ENCODE measurements at regions not wholly inside any gene's neighbourhood (a gene's known extent, or its start where the extent isn't known, plus 50 kb on each side); places are given as distances from the start of the nearest gene placed in this dataset.
A peak's percentile ranks its signal among the peaks of the same experiment; 100 is the strongest.

DNA sequence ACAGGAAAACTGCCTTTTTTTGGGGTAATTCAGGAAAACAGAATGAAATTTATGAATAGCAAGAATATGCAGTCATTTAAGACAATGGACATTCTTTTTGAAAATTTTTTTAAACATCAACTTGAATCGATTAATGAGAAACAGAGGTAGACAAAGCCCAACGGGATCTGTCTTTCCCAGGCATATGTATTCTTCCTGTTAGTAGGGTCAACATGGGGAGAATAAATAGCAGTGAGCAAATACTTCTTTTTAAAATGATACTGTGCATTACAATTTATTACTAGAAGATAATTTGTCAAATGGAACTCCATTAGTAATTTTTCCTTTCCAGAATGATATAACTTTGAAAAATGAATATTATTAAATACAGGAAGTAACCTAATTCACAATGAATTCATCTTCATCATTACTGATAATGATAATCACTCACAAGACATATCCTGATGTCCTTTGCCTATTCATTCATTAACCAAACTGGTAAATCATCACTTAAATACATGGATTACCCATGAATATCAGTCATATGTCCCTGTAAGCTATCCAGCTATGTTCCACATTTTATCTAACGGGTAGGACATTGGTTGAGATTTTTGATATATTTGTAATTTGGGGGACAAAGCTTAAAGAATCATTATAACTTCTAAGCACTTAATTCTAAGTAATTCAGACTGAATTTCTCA, 209.2 kb upstream of the CDIN1 start:
- peak overlapping the region; percentile 39; the same call in 1 of the 2 replicates for H3K9ac ChIP-seq (ENCODE audit: low read length)
- ChIA-PET CTCF (no interaction called here), POLR2A (no interaction called here), RAD21 (ENCODE audit: low non-redundant PET in 1 of 2, low total read pairs in 2 of 2, uncharacterized antibody in 2 of 2, unreplicated experiment in 2 of 2) (no interaction called here)
- H2AFZ ChIP-seq (ENCODE audit: low read depth, low read length, poor library complexity, severe bottlenecking) = peak overlapping the region; percentile 72
- H3K36me3 ChIP-seq (ENCODE audit: control insufficient read depth in 1 of 2, insufficient read depth in 2 of 2, low read length in 2 of 2) = peaks cover 0 to 2% of the 10 kb centered on the region in 2 experiments; a peak in 1 of 4 replicates
- no peak for DNase-seq (ENCODE audit: low read depth, low spot score)
- H3K4me1 ChIP-seq (ENCODE audit: control insufficient read depth in 1 of 2, insufficient read depth in 2 of 2, low read length in 2 of 2) = peaks cover 51 to 55% of the 10 kb centered on the region in 2 experiments
- no peaks in the 10 kb centered on the region for H4K20me1 ChIP-seq (ENCODE audit: insufficient read depth)
- no peaks in the 10 kb centered on the region for H3K9me2 ChIP-seq (ENCODE audit: insufficient read depth)
- TF ChIP-seq SIN3A (IDR thresholded peaks at IDR 0.05; ENCODE audit: low read depth) (no peak), POLR2A (IDR thresholded peaks at IDR 0.05; ENCODE audit: borderline replicate concordance, extremely low read depth, insufficient read depth, insufficient read length) (no peak), ZNF274 (IDR thresholded peaks at IDR 0.05; ENCODE audit: low read depth, low read length) (no peak), EZH2 (IDR thresholded peaks at IDR 0.05) (no peak), POLR2AphosphoS5 (IDR thresholded peaks at IDR 0.05; ENCODE audit: low read depth, low read length) (no peak), YY1 (IDR thresholded peaks at IDR 0.05; ENCODE audit: extremely low read depth, insufficient replicate concordance, low read depth, low read length) (no peak), EGR1 (IDR thresholded peaks at IDR 0.05; ENCODE audit: low read depth) (no peak), EZH2phosphoT487 (IDR thresholded peaks at IDR 0.05; ENCODE audit: borderline replicate concordance) (no peak), CBX3 (IDR thresholded peaks at IDR 0.05; ENCODE audit: low read depth) (no peak), RAD21 (IDR thresholded peaks at IDR 0.05; ENCODE audit: low read depth) (no peak), FOSL1 (IDR thresholded peaks at IDR 0.05; ENCODE audit: low read depth) (no peak), ZFX (IDR thresholded peaks at IDR 0.05) (no peak)
- TF ChIP-seq, protein P1, sequence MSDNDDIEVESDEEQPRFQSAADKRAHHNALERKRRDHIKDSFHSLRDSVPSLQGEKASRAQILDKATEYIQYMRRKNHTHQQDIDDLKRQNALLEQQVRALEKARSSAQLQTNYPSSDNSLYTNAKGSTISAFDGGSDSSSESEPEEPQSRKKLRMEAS (IDR thresholded peaks at IDR 0.05) = no peak
- TF ChIP-seq, protein P2, sequence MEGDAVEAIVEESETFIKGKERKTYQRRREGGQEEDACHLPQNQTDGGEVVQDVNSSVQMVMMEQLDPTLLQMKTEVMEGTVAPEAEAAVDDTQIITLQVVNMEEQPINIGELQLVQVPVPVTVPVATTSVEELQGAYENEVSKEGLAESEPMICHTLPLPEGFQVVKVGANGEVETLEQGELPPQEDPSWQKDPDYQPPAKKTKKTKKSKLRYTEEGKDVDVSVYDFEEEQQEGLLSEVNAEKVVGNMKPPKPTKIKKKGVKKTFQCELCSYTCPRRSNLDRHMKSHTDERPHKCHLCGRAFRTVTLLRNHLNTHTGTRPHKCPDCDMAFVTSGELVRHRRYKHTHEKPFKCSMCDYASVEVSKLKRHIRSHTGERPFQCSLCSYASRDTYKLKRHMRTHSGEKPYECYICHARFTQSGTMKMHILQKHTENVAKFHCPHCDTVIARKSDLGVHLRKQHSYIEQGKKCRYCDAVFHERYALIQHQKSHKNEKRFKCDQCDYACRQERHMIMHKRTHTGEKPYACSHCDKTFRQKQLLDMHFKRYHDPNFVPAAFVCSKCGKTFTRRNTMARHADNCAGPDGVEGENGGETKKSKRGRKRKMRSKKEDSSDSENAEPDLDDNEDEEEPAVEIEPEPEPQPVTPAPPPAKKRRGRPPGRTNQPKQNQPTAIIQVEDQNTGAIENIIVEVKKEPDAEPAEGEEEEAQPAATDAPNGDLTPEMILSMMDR (IDR thresholded peaks at IDR 0.05 in 2 of 3, conservative IDR thresholded peaks at IDR 0.05 in 1 of 3; ENCODE audit: borderline replicate concordance in 1 of 3, insufficient read depth in 1 of 3, low read depth in 2 of 3, low read length in 2 of 3) = no peak
- TF ChIP-seq, protein P3, sequence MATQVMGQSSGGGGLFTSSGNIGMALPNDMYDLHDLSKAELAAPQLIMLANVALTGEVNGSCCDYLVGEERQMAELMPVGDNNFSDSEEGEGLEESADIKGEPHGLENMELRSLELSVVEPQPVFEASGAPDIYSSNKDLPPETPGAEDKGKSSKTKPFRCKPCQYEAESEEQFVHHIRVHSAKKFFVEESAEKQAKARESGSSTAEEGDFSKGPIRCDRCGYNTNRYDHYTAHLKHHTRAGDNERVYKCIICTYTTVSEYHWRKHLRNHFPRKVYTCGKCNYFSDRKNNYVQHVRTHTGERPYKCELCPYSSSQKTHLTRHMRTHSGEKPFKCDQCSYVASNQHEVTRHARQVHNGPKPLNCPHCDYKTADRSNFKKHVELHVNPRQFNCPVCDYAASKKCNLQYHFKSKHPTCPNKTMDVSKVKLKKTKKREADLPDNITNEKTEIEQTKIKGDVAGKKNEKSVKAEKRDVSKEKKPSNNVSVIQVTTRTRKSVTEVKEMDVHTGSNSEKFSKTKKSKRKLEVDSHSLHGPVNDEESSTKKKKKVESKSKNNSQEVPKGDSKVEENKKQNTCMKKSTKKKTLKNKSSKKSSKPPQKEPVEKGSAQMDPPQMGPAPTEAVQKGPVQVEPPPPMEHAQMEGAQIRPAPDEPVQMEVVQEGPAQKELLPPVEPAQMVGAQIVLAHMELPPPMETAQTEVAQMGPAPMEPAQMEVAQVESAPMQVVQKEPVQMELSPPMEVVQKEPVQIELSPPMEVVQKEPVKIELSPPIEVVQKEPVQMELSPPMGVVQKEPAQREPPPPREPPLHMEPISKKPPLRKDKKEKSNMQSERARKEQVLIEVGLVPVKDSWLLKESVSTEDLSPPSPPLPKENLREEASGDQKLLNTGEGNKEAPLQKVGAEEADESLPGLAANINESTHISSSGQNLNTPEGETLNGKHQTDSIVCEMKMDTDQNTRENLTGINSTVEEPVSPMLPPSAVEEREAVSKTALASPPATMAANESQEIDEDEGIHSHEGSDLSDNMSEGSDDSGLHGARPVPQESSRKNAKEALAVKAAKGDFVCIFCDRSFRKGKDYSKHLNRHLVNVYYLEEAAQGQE (IDR thresholded peaks at IDR 0.05; ENCODE audit: low read depth) = no peak
- H3K27ac ChIP-seq (ENCODE audit: low read depth, low read length) = peak overlapping the region; percentile 88; the same call in 1 of the 2 replicates
- no peaks in the 10 kb centered on the region for H3K27me3 ChIP-seq (ENCODE audit: insufficient read depth, low read length)
- no TSS peak for BruUV-seq (replicated peaks)
- no peaks in the 10 kb centered on the region for H3K9me3 ChIP-seq (ENCODE audit: control insufficient read depth in 1 of 2, insufficient read depth in 1 of 2, low read depth in 1 of 2, low read length in 2 of 2)
- ATAC-seq = no peak
- no peaks in the 10 kb centered on the region for H3K79me2 ChIP-seq (ENCODE audit: insufficient read depth, low read length)
- H3K4me2 ChIP-seq (ENCODE audit: low read length) = peak overlapping the region; percentile 50
- intact Hi-C loops (cut with micrococcal nuclease) = no loop called here
- H3K4me3 ChIP-seq (replicated peaks in 1 of 2; ENCODE audit: low read depth in 1 of 2, low read length in 2 of 2) = no peak overlapping the region

Data from HCT116 (cell line).